HEK293 (cell line): ENCODE measurements at regions not wholly inside any gene's neighbourhood (a gene's known extent, or its start where the extent isn't known, plus 50 kb on each side); places are given as distances from the start of the nearest gene placed in this dataset.

Experiments
- CTCF ChIP-seq: fragments of 450-650 bp; formaldehyde crosslinking; IDR thresholded peaks from 2 replicates; pipeline ENCODE4 v1.5.1; 2016; ENCODE audit warnings: missing biosample characterization, missing genetic modification characterization
- PBX3 ChIP-seq: sonication (generic); formaldehyde crosslinking; IDR thresholded peaks from 2 replicates; pipeline ENCODE4 v1.8.1; 2022; ENCODE audit warnings: mild to moderate bottlenecking, moderate library complexity, missing genetic modification reagents
- SP3 ChIP-seq: fragments of 450-650 bp; formaldehyde crosslinking; IDR thresholded peaks from 2 replicates; pipeline ENCODE4 v1.5.1; 2016; ENCODE audit warnings: missing biosample characterization, missing genetic modification characterization
- ZNF324 ChIP-seq: fragments of 450-650 bp; formaldehyde crosslinking; IDR thresholded peaks from 2 replicates; pipeline ENCODE4 v1.5.1; 2016; ENCODE audit warnings: missing biosample characterization, missing genetic modification characterization
- ZNF426 ChIP-seq: fragments of 450-650 bp; formaldehyde crosslinking; IDR thresholded peaks from 2 replicates; pipeline ENCODE4 v1.5.1; 2017; ENCODE audit warnings: missing biosample characterization, missing genetic modification characterization, mild to moderate bottlenecking, inconsistent platforms, moderate library complexity
- ZNF660 ChIP-seq: fragments of 450-650 bp; IDR thresholded peaks from 2 replicates; pipeline ENCODE4 v1.5.1; 2018; ENCODE audit warnings: missing biosample characterization, mild to moderate bottlenecking, missing genetic modification characterization

GRCh38 chr3:118080889-118081288 is 953.8 kb downstream of the IGSF11 start:
- TF ChIP-seq SP3 (tag by site-specific recombination) (no peak), CTCF (tag by site-specific recombination) (no peak), PBX3 (CRISPR knock-in tag) (no peak), ZNF660 (no peak), ZNF324 (tag by site-specific recombination) (no peak), ZNF426 (tag by site-specific recombination) (no peak)
